ENCODE measurements at regions not wholly inside any gene's neighbourhood (a gene's known extent, or its start where the extent isn't known, plus 50 kb on each side); places are given as distances from the start of the nearest gene placed in this dataset.

GRCh38 chr9:95822583-95823431 is 52.7 kb upstream of the ERCC6L2 start:
- no peak overlapping the region for H3K18ac ChIP-seq (ENCODE audit: low read length)
- H4K5ac ChIP-seq (ENCODE audit: low read length), result no peak overlapping the region
- H3K56ac ChIP-seq (ENCODE audit: low read length), result peak overlapping the region; percentile 39
- H3K4me1 ChIP-seq (ENCODE audit: control insufficient read depth, low read depth, low read length), result peaks cover 6% of the 10 kb centered on the region
- no peak overlapping the region for H4K8ac ChIP-seq (ENCODE audit: low read depth, low read length)
- no peak overlapping the region for H3K27ac ChIP-seq (ENCODE audit: low read depth, low read length)
- H3K79me2 ChIP-seq (ENCODE audit: control insufficient read depth, insufficient read depth, low read length), result no peaks in the 10 kb centered on the region
- no peak overlapping the region for H2BK120ac ChIP-seq (ENCODE audit: low read depth, low read length)
- H3K23ac ChIP-seq (ENCODE audit: low read length), result no peak overlapping the region
- peak overlapping the region; percentile 32 for H2BK5ac ChIP-seq (ENCODE audit: low read length)
- no peak overlapping the region for H3K4me3 ChIP-seq (ENCODE audit: low read length)
- no peak overlapping the region for H3K4ac ChIP-seq (ENCODE audit: low read depth, low read length)
- peak overlapping the region; percentile 46 for H2AK5ac ChIP-seq (ENCODE audit: low read length)
- no peak for DNase-seq
- H3K4me2 ChIP-seq (ENCODE audit: low read length), result no peak overlapping the region
- H3K27me3 ChIP-seq (ENCODE audit: insufficient read depth, low read length, poor library complexity), result no peaks in the 10 kb centered on the region
- H3K79me1 ChIP-seq (ENCODE audit: low read length), result no peaks in the 10 kb centered on the region
- no peak overlapping the region for H2BK15ac ChIP-seq (replicated peaks; ENCODE audit: low read depth)
- no CpG with 5 or more reads among the region's 11 CpGs for WGBS (ENCODE audit: extremely low coverage, insufficient coverage, low lambda C conversion rate)
- no peaks in the 10 kb centered on the region for H3K36me3 ChIP-seq (ENCODE audit: control insufficient read depth, insufficient read depth, low read length)
- no peak overlapping the region for H3K9ac ChIP-seq (ENCODE audit: low read length)

GRCh38 chr9:95822015-95822414 is 53.5 kb upstream of the ERCC6L2 start:
- no peak overlapping the region for H3K4me2 ChIP-seq (ENCODE audit: low read length)
- no peak overlapping the region for H2BK5ac ChIP-seq (ENCODE audit: low read length)
- H3K56ac ChIP-seq (ENCODE audit: low read length), result no peak overlapping the region
- H3K4ac ChIP-seq (ENCODE audit: low read depth, low read length), result no peak overlapping the region
- DNase-seq, result no peak
- no peak overlapping the region for H2BK120ac ChIP-seq (ENCODE audit: low read depth, low read length)
- H3K27me3 ChIP-seq (ENCODE audit: insufficient read depth, low read length, poor library complexity), result no peaks in the 10 kb centered on the region
- peaks cover 6% of the 10 kb centered on the region for H3K4me1 ChIP-seq (ENCODE audit: control insufficient read depth, low read depth, low read length)
- no peaks in the 10 kb centered on the region for H3K79me1 ChIP-seq (ENCODE audit: low read length)
- no peak overlapping the region for H3K27ac ChIP-seq (ENCODE audit: low read depth, low read length)
- H3K18ac ChIP-seq (ENCODE audit: low read length), result peak overlapping the region; percentile 29
- H2AK5ac ChIP-seq (ENCODE audit: low read length), result no peak overlapping the region
- no peaks in the 10 kb centered on the region for H3K36me3 ChIP-seq (ENCODE audit: control insufficient read depth, insufficient read depth, low read length)
- H3K23ac ChIP-seq (ENCODE audit: low read length), result no peak overlapping the region
- no peak overlapping the region for H3K9ac ChIP-seq (ENCODE audit: low read length)
- H4K8ac ChIP-seq (ENCODE audit: low read depth, low read length), result no peak overlapping the region
- no peak overlapping the region for H2BK15ac ChIP-seq (replicated peaks; ENCODE audit: low read depth)
- no CpG with 5 or more reads among the region's 3 CpGs for WGBS (ENCODE audit: extremely low coverage, insufficient coverage, low lambda C conversion rate)
- H3K79me2 ChIP-seq (ENCODE audit: control insufficient read depth, insufficient read depth, low read length), result no peaks in the 10 kb centered on the region
- no peak overlapping the region for H4K5ac ChIP-seq (ENCODE audit: low read length)
- no peak overlapping the region for H3K4me3 ChIP-seq (ENCODE audit: low read length)

- Histone ChIP-seq H3K4me2 (ENCODE audit: low read length) (no peak overlapping the region), H3K9ac (ENCODE audit: low read length) (no peak overlapping the region), H3K27ac (ENCODE audit: low read depth, low read length) (no peak overlapping the region), H3K56ac (ENCODE audit: low read length) (no peak overlapping the region), H3K4me3 (ENCODE audit: low read length) (no peak overlapping the region), H3K36me3 (ENCODE audit: control insufficient read depth, insufficient read depth, low read length) (no peaks in the 10 kb centered on the region), H4K8ac (ENCODE audit: low read depth, low read length) (no peak overlapping the region), H3K18ac (ENCODE audit: low read length) (no peak overlapping the region), H3K79me2 (ENCODE audit: control insufficient read depth, insufficient read depth, low read length) (no peaks in the 10 kb centered on the region), H3K27me3 (ENCODE audit: insufficient read depth, low read length, poor library complexity) (no peaks in the 10 kb centered on the region), H3K4me1 (ENCODE audit: control insufficient read depth, low read depth, low read length) (peaks cover 7% of the 10 kb centered on the region), H3K79me1 (ENCODE audit: low read length) (no peaks in the 10 kb centered on the region), H2BK120ac (ENCODE audit: low read depth, low read length) (no peak overlapping the region), H4K5ac (ENCODE audit: low read length) (no peak overlapping the region), H2AK5ac (ENCODE audit: low read length) (no peak overlapping the region), H3K4ac (ENCODE audit: low read depth, low read length) (no peak overlapping the region), H3K23ac (ENCODE audit: low read length) (no peak overlapping the region), H2BK5ac (ENCODE audit: low read length) (no peak overlapping the region), H2BK15ac (replicated peaks; ENCODE audit: low read depth) (no peak overlapping the region)
- WGBS (ENCODE audit: extremely low coverage, insufficient coverage, low lambda C conversion rate), result no CpG with 5 or more reads among the region's 8 CpGs
- DNase-seq, result no peak
These were observed 55.4 kb upstream of the ERCC6L2 start for GRCh38 chr9:95820074-95820473.

DNA sequence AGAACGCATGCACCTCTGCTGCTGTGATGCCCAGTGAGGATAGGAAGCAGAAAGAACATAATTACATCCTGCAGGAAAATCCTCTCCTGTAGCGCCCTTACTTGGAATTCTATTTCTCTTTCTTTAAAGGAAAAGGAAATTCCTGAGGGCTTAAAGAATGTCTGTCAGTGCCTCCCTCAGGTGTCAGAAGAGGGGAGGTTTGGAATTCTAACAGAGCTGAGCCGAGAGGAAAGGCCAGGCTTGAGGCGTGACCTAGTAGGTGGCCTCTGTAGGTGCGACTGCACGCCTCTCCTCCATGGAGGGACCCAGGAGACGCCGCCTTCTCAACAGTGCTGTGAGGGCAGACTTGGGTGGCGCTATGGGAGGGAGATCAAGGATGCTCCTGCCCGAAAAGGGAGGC is 55.9 kb upstream of the ERCC6L2 start:
- Histone ChIP-seq H2BK5ac (ENCODE audit: low read length) (no peak overlapping the region), H2BK15ac (replicated peaks; ENCODE audit: low read depth) (no peak overlapping the region), H3K4me2 (ENCODE audit: low read length) (no peak overlapping the region), H3K79me1 (ENCODE audit: low read length) (no peaks in the 10 kb centered on the region), H3K18ac (ENCODE audit: low read length) (no peak overlapping the region), H2BK120ac (ENCODE audit: low read depth, low read length) (peak overlapping the region; percentile 2), H4K8ac (ENCODE audit: low read depth, low read length) (no peak overlapping the region), H4K5ac (ENCODE audit: low read length) (no peak overlapping the region), H3K4me1 (ENCODE audit: control insufficient read depth, low read depth, low read length) (peaks cover 11% of the 10 kb centered on the region), H3K36me3 (ENCODE audit: control insufficient read depth, insufficient read depth, low read length) (no peaks in the 10 kb centered on the region), H3K23ac (ENCODE audit: low read length) (no peak overlapping the region), H3K27ac (ENCODE audit: low read depth, low read length) (peak overlapping the region; percentile 75), H2AK5ac (ENCODE audit: low read length) (no peak overlapping the region), H3K9ac (ENCODE audit: low read length) (no peak overlapping the region), H3K27me3 (ENCODE audit: insufficient read depth, low read length, poor library complexity) (no peaks in the 10 kb centered on the region), H3K4ac (ENCODE audit: low read depth, low read length) (peak overlapping the region; percentile 44), H3K79me2 (ENCODE audit: control insufficient read depth, insufficient read depth, low read length) (no peaks in the 10 kb centered on the region), H3K56ac (ENCODE audit: low read length) (peak overlapping the region; percentile 43), H3K4me3 (ENCODE audit: low read length) (no peak overlapping the region)
- WGBS (ENCODE audit: extremely low coverage, insufficient coverage, low lambda C conversion rate), result no CpG with 5 or more reads among the region's 10 CpGs
- peak; percentile 94 for DNase-seq

DNA sequence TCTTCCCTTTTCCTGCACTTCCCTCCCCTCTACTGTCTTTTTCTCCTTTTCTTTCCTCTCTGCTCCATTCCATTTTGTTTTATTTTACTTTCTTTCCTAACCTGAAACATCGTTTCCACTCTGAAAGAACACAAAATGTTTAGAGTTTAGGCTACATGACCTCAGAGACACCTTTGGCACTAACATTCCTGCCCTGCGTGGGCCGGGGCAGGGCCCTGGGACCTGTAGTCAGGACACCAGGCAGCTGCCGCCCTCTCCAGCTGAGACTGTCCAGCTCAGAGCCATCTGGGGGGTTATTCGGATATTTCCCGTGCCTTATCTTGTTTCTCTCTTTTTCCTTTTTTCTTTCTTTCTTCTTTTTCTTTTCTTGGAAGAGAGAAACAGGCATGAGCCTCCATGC is 58.3 kb upstream of the ERCC6L2 start:
- Histone ChIP-seq H3K79me2 (ENCODE audit: control insufficient read depth, insufficient read depth, low read length) (no peaks in the 10 kb centered on the region), H3K9ac (ENCODE audit: low read length) (no peak overlapping the region), H3K4me2 (ENCODE audit: low read length) (no peak overlapping the region), H3K27ac (ENCODE audit: low read depth, low read length) (no peak overlapping the region), H2BK120ac (ENCODE audit: low read depth, low read length) (no peak overlapping the region), H3K36me3 (ENCODE audit: control insufficient read depth, insufficient read depth, low read length) (no peaks in the 10 kb centered on the region), H4K8ac (ENCODE audit: low read depth, low read length) (no peak overlapping the region), H2BK15ac (replicated peaks; ENCODE audit: low read depth) (no peak overlapping the region), H3K4me1 (ENCODE audit: control insufficient read depth, low read depth, low read length) (peaks cover 11% of the 10 kb centered on the region), H3K4me3 (ENCODE audit: low read length) (no peak overlapping the region), H3K18ac (ENCODE audit: low read length) (no peak overlapping the region), H2AK5ac (ENCODE audit: low read length) (no peak overlapping the region), H3K23ac (ENCODE audit: low read length) (no peak overlapping the region), H3K27me3 (ENCODE audit: insufficient read depth, low read length, poor library complexity) (no peaks in the 10 kb centered on the region), H3K79me1 (ENCODE audit: low read length) (no peaks in the 10 kb centered on the region), H3K4ac (ENCODE audit: low read depth, low read length) (peak overlapping the region; percentile 65), H4K5ac (ENCODE audit: low read length) (no peak overlapping the region), H3K56ac (ENCODE audit: low read length) (no peak overlapping the region), H2BK5ac (ENCODE audit: low read length) (no peak overlapping the region)
- no peak for DNase-seq
- WGBS (ENCODE audit: extremely low coverage, insufficient coverage, low lambda C conversion rate), result no CpG with 5 or more reads among the region's 6 CpGs

- no peak overlapping the region for H3K23ac ChIP-seq (ENCODE audit: low read length)
- WGBS (ENCODE audit: extremely low coverage, insufficient coverage, low lambda C conversion rate), result no CpG with 5 or more reads among the region's 5 CpGs
- no peak overlapping the region for H4K8ac ChIP-seq (ENCODE audit: low read depth, low read length)
- peak overlapping the region; percentile 41 for H3K4ac ChIP-seq (ENCODE audit: low read depth, low read length)
- no peak for DNase-seq
- peaks cover 11% of the 10 kb centered on the region for H3K4me1 ChIP-seq (ENCODE audit: control insufficient read depth, low read depth, low read length)
- no peak overlapping the region for H2BK5ac ChIP-seq (ENCODE audit: low read length)
- no peak overlapping the region for H3K27ac ChIP-seq (ENCODE audit: low read depth, low read length)
- H3K79me2 ChIP-seq (ENCODE audit: control insufficient read depth, insufficient read depth, low read length), result no peaks in the 10 kb centered on the region
- no peak overlapping the region for H2AK5ac ChIP-seq (ENCODE audit: low read length)
- H3K9ac ChIP-seq (ENCODE audit: low read length), result no peak overlapping the region
- H3K79me1 ChIP-seq (ENCODE audit: low read length), result no peaks in the 10 kb centered on the region
- H2BK15ac ChIP-seq (replicated peaks; ENCODE audit: low read depth), result no peak overlapping the region
- H3K36me3 ChIP-seq (ENCODE audit: control insufficient read depth, insufficient read depth, low read length), result no peaks in the 10 kb centered on the region
- H4K5ac ChIP-seq (ENCODE audit: low read length), result no peak overlapping the region
- no peaks in the 10 kb centered on the region for H3K27me3 ChIP-seq (ENCODE audit: insufficient read depth, low read length, poor library complexity)
- no peak overlapping the region for H2BK120ac ChIP-seq (ENCODE audit: low read depth, low read length)
- no peak overlapping the region for H3K56ac ChIP-seq (ENCODE audit: low read length)
- no peak overlapping the region for H3K18ac ChIP-seq (ENCODE audit: low read length)
- H3K4me2 ChIP-seq (ENCODE audit: low read length), result no peak overlapping the region
- no peak overlapping the region for H3K4me3 ChIP-seq (ENCODE audit: low read length)
These were observed 58.8 kb upstream of the ERCC6L2 start for GRCh38 chr9:95816716-95817115.
